CD4-positive, alpha-beta T cell treated with Interleukin-10 for 1 hour (primary cell): ENCODE measurements at regions not wholly inside any gene's neighbourhood (a gene's known extent, or its start where the extent isn't known, plus 50 kb on each side); places are given as distances from the start of the nearest gene placed in this dataset.

Source experiments
- DNase-seq: peaks from one replicate; pipeline ENCODE4 v3.0.0-alpha.2; 2020

DNA sequence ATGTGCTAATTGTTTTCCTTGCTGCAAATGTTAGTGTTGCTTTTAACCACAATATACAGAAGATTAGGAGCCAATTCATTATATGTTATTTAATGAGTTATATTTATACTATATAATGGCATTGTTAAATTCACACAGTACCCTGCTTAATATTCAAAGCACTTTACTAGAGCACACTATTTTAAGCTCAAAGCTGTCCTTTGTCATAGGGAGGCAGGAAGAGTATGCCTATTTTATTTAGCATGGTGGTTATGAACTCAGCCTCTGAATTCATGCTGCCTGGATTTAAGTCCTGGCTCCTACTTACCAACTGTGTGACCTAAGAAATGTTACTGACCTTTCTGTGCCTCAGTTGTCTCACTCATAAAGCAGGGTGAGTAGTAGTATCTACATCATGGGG lies 80.5 kb downstream of the FASTKD2 start:
- no peak for DNase-seq

DNA sequence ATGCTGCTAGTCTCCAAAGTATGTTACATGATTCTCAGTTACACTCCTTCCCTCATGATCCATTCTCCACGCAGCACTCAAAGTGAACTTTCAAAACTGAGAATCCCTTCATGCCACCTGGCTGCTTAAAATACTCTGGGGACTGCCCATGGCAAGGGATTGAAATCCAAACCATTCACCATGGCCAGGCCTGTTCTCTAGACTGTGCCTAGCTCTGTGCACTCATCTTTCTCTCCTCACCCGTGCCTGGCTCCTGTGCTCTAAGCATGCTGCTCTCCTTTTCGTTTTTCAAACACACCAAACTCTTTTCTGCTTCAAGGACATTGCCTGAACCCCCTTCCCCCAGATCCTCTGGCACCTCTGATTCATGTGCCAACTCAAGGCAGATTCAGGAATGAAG lies 80.9 kb downstream of the FASTKD2 start:
- DNase-seq = no peak

DNA sequence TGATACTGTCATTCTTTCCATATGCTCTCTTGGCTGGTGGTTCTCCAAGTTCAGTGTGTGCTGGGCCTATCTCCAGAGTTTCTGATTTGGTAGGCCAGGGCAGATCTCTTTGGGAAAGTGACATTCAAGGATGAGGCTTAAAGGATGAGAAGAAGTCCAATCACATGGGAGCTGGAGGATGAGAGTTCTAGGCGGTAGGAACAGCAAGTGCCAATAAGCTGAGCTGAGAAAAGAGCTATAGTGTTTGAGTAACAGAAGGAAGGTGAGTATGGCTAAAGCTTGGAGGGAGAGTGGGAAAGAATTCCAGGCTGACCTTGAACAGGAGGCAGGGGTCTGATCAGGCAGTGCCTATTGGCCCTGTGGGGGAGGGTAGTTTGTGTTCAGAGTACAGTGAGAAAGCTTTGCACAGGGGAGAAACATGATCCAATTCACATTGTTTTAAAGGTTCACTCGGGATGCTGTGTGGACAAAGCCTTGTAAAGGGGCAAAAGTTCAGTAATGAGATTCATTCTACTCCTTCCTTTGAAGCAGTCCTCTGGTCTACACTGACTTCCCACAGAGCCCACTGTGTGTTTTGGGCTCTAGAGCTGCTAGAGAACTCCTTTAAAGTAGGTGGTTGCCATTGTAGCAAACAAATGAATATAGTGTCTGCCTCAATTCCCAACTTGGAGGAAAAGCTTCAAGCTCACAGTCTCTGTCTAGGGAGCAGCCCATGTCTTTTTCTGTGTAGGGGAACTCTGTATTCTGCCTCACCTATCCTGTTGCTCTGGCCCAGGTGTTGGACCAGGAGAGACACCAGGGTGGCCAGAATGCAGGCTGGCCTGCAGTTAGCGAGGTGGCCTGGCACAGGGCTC lies 81.8 kb downstream of the FASTKD2 start:
- no peak for DNase-seq

DNA sequence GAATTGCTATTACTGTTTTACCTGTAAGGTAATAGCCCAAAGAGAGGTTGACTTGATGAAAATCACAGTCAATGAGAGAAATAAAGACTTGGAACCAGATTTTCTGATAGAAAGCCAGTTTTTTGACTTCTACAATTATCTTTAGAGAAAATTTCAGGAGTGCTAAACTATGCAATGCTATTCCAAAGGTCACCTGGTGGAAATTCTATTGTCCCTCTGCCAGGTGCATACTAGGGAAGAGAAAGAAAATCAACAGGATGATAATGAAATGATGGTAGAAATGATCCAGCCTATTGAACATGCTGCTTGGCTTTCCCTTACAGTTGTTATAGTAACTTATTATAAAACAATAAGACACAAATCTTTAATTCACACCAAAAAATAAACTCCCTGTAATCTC lies 85.0 kb downstream of the FASTKD2 start:
- DNase-seq = no peak

DNA sequence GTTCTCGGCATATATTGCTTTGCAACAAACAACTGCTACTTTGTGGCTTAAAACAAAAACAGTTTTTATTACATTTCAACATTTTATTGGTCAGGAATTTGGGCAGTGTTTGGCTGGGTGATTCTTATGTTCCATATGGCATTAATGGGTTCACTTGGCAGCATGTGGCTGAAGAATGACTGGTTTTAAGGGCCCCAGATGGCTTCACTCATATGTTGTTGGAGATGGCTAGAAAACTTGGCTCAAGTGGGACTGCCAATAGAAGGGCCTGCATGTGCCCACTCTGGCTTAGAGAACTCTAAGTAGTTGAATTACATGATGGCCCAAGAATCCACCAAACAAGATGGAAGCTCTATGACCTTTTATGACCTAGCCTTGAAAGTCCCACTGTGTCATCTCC lies 86.1 kb downstream of the FASTKD2 start:
- DNase-seq = no peak

DNA sequence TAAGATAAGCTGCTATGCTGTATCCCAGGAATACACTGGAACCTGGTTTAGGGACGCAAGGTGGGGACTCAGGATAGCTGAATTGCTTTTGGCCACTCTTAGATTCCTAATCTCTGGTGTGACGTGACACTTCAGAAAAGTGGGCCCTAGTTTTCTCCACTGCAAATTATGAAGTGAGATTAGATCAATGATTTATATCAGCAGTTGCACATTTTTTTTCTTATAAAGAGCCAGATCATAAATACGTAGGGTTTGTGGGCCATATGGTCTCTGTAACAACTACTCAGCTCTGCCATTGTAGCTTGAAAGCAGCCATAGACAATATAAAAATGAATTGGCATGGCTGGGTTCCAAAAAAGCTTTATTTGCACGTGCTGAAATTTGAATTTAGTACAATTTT lies 85.4 kb upstream of the CPO start:
- DNase-seq = no peak

DNA sequence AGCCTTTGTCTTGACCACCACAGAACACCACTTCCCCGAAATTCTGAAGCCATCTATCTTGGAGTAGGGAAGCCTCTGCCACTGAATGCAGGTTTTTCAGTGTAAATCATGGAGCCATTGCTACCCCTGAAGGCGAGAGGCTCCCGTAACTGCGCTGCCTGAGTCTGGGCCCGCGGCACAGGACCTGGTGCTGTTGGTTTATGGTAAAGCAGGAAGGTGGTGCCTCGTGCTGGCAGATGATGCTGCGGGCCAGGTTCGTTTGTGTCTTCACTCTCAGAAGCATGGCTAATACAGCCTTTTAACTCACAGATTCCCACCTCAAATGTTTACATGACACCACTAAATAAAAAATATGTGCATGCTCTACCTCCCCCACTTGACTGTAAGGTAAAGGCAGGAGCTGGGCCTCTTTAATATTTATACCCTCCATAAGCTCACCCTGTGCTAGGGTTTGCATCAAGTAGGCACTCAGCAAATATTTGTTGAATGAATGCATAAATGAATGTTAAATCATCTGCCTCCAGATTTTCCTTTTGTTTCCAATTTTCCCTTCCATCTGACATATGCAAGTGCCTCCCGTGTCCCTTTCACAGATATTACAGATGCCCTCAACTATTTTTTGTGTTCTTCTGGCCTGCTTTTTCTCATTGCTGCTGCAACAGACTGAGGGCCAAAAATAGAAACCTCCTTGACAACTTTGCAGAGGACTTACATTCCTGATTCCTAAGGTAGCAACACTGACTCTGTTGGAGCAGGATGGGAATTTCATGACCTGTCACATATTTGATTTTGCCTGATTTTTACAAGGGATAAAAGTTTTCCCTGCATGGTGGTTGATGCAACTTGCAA lies 83.5 kb upstream of the CPO start:
- DNase-seq = no peak

DNA sequence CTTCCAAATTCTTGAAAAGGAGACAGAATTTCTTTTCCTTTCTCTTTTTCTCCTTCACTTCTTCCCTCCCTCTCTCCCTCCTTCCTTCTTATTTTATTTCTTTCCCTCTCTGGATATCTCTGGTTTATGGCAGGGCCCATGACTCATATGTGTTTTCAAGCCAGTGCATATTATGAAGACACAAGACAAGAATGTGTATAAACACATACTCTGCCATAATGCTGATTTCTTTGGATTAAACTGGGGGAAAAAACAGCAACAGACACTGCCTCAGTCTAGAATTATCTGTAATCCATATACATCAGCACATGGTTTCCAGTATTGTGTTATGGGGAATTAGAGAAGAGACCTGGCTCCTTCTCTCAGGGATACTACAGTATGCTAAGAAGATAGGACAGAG lies 82.8 kb upstream of the CPO start:
- no peak for DNase-seq

DNA sequence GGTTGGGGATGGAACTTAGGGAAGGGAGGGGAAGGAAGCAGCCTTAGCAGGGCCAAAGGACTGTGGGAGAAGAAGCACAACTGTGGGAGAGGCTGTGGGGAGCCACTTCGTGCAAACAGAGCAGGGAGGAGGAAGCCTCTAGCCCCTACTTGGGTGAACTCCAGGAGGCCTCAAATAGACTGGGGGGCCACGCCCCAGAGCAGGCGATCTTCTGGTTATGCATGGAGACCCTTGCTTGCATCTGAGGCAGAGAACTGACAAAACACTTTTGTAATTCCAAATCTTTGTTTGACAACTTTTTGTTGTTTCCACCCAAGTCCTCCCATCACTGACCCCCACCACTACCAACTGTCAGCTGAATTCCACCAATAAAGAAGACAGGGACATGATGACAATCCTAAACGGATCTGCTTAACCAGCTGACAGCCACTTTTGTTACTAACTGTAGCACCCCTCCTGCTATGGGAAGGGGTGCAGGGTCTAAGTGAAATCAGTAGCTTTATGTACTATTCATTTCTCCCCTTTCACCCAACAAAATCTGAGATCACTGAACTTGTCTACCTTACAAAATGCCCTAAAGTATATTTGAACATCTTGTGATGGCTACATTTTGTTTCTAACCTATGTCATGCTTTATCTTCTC lies 80.5 kb upstream of the CPO start:
- DNase-seq = no peak

DNA sequence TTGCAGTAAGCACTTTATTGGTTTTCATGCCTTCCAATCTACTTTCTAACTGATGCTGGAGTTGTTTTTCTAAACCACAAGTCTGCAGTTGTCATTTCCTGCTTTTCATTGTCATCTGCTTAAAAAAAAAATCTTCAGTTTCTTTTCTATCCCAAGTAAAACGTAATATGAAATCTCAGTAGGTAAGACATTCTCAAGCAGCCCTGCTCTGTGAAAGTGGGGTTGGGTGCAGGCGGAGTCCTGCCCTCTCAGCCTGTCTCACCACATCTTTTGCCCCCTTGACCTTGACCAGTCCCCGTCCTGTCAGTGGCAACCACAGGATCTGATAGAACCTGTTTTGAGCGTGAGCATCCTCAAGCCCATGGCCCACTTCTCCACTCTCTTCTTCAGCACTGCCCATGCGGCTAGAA lies 80.0 kb upstream of the CPO start:
- DNase-seq = peak; percentile 25

DNA sequence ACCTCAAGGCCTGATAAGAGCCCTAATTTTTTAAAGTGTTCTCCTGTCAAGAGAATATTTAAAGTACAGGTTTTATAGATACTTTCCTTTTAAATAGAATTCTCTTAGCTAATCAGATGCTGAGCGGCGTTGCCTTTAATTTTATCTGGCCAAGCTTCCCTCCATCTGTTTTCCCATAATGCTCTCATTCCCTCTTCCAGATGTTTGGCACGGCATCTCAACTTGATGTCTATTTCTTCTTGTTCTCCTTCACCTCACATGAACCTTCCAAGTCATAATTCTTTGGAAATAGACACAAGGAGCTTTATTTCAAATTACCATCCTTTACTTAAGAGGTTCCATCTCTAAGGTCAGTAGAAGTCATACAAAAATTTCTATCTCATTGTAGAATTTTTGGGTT lies 76.1 kb upstream of the CPO start:
- DNase-seq = no peak

DNA sequence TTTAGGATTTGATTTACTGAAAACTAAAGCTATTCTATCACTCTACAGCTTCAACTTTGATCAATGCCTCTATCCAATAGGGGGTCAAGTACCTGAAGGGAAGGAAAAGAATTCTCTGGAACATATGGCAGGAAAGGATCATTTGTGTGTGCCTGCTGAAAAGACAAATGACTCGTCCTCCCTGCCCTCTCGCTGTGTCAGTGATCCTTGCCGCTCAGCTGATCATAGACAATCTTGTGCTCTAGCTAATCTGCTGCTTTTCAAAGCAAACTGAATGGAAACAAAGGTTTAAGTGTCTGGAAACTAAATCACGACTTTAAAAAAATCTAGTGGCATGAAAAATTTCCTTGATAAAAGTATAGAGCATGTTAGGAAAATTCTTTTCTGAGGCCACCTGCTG lies 75.6 kb upstream of the CPO start:
- no peak for DNase-seq

DNA sequence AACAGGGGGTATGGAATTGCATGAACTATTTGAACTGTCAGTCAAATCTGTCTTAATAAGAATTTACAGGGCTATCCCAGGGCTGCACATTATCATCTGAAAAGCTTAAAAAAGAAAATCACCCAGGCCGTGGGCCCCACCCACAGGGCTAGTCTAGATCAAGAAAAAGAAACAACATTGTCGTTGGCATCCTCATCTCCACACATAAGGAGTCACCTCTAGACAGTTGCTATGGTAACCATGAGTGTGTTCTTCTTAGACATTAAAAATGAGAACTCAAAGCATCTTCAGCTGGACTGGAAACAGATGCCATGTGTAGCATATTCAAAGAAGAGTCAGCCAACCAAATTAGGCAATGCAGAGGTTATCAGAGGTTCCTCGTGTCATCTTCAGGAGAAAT lies 72.3 kb upstream of the CPO start:
- no peak for DNase-seq

DNA sequence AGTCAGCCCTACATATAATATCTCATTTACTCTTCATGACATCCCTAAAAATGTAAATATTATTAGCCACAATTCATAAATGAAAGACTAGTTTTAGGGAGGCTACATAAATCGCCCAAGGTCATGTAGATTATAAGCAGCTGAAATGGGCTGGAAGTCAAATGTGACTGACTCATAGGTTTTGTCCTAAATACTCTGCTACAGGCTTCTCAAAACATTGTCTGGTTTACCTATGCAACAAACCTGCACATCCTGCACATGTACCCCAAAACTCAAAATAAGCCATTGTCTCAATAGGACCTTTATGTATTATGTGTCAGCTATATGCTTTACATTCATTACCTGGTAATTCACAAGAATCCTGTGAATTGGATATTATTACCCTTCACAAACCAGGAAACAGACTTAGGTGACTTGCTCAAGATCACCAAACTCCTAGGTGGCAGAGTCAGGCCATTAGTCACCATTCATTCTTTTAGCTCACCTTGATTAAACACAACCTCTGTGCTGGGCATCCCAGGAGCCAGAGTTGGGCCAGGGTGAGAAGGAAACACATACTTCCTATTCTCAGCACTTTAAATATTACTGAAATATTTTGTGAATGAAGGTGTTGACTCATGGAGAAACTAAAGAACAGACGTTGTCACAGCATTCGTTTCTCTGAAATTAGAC lies 69.4 kb upstream of the CPO start:
- DNase-seq = no peak

DNA sequence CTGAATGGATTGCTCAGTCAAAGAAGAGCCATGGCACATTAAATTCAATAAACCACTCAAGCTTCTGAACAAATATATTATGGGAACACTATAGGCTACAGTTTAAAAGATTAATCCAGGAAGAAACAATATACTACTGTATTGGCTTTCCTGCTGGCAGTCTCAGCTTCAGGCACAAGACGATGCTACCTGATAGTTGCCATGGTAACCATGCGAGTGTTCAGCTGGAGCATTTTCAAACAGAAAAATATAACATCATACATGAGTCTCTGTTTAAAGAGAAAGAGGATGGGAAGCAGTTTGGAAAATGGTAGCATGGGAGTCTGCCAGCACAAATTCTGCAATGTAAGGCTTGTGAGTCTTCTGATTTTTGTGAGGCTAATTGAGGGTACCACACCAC lies 65.9 kb upstream of the CPO start:
- DNase-seq = no peak

DNA sequence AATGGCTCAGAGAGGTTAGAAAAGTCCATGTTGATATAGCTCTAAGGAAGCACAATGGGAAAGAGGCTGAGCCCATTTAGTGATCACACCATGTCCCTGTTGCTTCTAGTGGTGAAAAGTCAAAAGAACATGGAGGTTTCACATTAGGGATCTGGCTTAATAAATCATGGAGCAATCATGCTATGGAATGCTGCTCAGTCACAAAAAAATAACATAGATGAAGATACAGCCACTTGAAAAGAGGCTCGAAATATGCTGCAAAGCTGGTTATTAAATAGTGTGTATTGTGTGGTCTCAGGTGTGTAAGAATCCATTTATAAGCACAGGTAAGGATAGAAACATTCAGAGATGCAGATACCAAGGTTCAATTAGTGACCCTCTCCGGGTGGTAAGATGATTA lies 63.6 kb upstream of the CPO start:
- DNase-seq = no peak

DNA sequence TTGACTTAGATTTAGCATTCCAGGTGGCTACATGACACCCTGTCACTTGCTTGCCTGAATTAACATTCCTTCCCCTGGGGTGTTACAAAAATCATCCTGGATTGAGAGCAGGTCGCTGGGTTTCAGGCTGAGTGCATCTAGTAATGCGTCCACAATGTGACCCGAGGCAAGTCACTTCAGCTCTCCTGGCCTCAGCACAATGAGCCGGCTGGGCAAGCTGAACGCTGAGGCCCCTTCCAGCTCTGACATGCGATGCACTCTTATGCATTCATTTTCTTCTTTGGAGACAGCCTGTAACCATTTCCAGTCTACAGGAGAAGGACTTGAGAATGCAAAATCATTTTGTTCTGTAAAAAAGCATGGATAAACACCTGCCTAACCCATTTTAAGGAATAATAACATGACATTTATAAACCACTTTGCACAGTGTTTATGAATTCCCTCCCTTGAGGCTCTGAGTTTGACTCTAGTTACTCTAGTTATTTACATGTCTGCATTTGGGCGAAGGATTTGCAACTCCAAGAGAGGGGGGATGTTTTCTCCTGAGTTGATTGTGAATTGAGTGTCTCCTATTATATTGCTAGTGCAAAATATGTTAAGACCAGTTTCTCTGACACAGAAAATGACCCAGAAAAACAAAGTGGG lies 63.0 kb upstream of the CPO start:
- no peak for DNase-seq

DNA sequence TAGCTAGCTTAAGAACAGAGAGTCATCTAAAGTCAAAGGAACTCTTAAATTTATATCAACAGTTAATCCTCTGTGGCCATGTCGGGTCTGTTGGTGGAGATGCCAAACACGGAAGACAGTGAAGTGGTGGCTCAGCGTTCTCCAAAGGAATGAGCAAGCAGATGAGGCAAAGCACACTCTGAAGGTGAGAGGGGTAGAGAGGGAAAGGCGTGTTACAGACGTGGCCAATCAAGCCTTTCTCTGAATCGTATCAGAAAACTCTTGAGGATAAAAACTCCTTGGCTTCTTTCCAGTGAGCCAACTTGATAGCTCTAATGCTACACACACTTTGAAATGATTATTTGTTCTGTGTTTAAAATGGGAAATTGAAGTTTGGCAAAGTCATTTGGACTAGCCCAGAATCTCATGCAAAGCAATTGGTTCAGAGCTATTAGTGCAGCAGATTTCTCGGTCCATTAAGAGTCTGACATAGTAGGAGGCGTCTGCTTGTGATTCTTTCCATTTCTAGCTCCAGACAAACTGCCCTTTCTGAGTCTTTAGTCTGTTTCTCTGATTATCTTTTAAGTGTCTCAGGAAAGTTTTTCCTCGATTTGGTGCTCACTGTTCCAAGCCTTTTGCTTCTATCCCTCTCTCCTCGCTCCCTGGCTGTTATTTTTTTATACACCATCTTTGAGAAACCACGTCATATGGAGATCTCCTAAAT lies 57.5 kb upstream of the CPO start:
- no peak for DNase-seq

DNA sequence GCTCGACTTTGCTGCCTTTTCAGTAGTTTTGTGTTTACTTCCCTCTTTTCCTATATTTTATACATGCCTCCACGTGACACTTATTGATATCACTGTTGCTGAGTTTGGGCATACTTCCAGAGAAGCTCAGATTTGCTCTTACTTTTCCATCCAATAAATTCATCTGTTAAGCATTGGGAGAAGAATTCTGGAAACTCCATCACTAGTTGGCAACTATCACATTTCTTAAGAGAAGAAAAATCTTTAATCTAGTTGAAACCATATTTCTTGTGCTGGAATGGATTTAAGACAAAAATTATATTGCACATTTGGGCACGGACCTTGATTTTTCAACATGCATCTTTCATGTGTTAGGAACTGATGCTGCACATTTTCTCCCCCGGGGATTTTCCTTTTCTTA lies 52.6 kb upstream of the CPO start:
- no peak for DNase-seq

DNA sequence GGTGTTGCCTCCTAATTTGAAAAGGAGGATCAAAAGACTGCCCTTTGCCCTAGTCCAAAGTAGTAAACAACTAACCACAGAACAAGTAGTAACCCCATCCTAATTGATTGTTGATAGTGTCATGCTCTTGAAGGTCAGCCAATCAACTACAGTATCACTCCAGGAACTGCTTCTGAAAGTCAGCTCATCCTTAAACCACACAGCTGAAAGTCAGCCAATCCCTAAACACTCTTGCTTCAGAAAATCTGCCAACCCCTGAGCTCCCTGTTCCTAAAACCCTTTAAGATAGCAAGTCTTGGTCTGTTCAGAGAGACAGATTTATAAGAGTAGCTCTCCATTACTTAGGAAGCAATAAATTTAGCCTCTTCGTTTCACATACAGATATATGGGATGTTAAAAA lies 51.6 kb upstream of the CPO start:
- no peak for DNase-seq
